GM12864 (cell line): ENCODE measurements at regions not wholly inside any gene's neighbourhood (a gene's known extent, or its start where the extent isn't known, plus 50 kb on each side); places are given as distances from the start of the nearest gene placed in this dataset.

Experiments used
- DNase-seq: peaks from one replicate; pipeline ENCODE4 v3.0.0-alpha.2; 2011; ENCODE audit warnings: low read depth
- H3K4me3 ChIP-seq: 2 replicates; pipeline ENCODE4 v1.5.1; 2011; ENCODE audit warnings: mild to moderate bottlenecking, low read depth, low read length, control low read depth
- TF ChIP-seq, protein P1 (sequence below): IDR thresholded peaks from 2 replicates; pipeline ENCODE4 v1.5.1; 2011; ENCODE audit warnings: low read depth, mild to moderate bottlenecking, moderate library complexity, low read length, control low read depth, inconsistent platforms; ENCODE audit errors: missing control alignments

DNA sequence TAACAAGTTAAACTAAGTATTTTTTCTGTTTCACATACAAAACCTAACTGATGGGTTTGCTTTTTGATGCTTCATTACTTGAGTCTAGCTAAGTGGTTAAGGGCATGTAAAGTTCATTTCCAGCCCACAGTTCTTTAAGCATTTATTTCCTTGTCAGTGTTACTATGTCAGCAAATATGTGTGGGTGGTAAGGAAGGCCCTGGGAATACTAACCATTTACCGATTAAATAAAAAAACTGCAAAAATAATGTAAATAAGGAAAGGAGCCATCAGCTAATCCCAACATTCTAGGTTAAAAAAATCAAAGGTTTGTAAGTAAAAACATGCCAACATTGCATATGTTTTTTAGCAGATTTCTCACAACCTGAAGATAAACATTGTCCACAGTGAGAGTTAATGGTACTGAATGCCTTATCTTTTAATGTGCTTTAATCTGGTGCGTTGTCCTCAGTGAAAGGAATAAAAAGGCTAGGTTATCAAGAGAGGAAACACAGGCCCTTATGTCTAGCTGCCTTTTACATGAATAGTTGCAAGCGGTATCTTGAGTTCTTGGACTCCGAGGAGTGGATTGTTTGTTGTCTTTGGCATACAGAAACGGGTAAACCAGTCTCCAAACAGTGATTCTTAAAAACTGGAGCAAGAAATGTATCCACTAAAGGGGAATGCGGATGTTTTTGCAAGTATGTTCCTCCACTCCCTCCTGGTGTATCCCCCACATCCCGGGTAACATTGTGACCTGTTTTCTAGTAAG lies 949.6 kb upstream of the SLC10A2 start:
- H3K4me3 ChIP-seq, result no peak overlapping the region
- TF ChIP-seq, protein P1, sequence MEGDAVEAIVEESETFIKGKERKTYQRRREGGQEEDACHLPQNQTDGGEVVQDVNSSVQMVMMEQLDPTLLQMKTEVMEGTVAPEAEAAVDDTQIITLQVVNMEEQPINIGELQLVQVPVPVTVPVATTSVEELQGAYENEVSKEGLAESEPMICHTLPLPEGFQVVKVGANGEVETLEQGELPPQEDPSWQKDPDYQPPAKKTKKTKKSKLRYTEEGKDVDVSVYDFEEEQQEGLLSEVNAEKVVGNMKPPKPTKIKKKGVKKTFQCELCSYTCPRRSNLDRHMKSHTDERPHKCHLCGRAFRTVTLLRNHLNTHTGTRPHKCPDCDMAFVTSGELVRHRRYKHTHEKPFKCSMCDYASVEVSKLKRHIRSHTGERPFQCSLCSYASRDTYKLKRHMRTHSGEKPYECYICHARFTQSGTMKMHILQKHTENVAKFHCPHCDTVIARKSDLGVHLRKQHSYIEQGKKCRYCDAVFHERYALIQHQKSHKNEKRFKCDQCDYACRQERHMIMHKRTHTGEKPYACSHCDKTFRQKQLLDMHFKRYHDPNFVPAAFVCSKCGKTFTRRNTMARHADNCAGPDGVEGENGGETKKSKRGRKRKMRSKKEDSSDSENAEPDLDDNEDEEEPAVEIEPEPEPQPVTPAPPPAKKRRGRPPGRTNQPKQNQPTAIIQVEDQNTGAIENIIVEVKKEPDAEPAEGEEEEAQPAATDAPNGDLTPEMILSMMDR, result no peak
- no peak for DNase-seq

DNA sequence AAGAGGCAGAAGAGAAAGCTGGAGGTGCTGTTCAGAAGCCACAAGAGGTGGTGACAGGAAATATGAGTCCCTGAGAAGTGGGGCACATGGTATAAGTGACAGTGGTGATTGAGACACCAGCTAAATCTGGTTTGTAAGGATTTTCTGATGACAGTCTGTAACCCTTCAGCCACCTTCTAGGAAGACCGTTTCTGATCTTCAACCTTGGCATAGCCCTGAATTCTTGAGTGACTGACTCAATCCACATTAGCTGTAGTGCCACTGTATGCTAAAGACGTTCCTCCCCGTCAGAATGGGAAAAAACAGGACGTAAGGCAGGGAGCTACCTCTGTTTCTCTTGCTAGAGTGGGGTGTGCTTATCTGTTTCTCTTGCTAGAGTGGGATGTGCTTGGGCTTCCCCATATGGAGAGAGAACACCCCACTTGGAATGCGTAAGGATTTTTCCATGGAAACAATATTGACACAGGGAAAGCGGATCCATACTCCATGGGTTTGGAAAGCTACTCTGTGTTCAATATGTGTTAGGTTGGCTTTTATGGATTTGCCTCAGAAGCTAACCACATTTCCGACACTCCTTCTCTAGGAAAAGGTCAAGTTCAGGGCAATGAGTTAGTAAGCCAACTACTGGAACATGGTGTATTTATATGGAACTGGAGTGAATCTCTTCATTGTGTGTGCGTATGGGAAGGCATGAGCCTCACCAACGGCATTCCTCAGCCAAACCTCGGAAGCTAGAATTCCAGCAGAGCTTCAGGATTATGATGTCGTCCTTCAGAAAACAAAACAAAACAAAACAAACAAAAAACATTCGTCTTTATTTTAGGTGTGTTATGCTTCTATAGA lies 948.8 kb upstream of the SLC10A2 start:
- no peak overlapping the region for H3K4me3 ChIP-seq
- TF ChIP-seq, protein P1, result no peak
- no peak for DNase-seq

DNA sequence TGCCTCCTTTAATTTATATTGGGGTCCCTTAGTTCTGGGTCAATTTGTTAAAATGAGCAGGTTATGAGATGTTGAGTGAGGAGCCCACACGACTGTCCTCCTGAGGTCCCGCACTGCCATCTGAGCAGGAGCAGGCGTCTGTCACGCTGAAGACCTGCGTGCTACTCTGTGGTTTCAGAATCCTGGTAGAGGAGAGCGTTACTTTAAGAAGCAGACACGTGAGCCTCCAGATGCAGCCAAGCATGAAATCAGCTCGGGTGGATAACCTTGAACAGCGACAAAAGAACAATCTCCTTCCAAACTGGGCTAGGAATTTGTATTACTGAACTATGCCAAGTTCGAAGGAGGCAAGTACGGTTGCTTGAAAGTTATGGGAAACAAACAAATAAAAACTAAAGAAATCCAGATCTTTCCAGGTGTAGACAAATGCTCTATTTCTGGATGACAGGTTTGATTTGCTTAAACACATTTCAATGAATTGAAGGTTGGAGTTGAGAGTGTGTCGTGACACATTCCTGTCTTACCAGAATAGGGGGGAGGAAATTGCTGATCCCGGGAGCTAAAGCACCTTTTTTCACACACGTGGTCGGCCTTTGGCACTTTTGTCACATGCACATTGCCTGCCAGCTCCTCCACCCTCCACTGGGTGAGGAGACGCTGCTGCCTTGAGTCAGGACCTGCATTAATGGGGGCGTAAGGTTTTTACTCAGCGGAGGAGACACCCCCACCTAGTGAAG lies 945.5 kb upstream of the SLC10A2 start:
- DNase-seq, result no peak
- H3K4me3 ChIP-seq, result no peak overlapping the region
- TF ChIP-seq, protein P1, result no peak

DNA sequence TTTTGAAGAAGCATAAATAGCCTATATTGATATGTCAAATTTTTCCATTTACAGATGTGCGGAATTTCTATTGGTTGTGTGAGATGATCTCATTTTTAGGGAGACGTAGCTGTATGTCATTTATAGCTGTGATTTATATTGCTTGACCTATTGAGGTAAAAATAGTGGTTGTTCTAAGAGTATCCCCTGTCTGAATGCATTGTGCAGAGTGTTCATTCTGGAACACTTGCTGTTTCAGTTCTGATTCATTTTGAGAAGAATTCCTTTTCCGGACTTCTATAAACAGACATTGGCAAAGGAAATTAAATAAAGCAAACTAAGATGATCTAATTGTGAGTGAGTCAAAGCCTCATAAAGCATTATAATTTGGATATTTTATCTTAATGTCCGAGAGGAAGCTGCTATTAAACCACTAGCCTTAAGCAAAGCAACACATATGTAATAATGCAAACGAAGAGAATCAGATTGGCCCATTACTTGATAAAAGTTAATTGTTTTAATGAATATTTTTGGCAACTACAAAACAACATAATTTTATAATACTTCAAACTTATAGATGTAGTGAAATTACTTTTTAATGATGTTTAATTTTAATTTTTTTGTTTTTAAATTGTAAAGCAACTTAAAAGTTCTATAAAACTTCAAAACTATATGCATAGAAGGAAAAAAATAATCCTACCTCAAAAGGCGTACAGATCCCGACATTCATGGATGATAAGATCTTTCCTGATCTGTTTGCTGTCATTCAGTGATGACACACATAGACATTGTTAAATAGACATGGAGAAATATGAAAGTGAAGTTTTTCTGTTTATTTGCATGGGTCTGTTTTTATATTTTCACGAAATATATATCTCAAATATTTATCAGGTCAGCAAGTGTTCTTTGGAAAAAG lies 942.6 kb upstream of the SLC10A2 start:
- DNase-seq, result no peak
- TF ChIP-seq, protein P1, result no peak

DNA sequence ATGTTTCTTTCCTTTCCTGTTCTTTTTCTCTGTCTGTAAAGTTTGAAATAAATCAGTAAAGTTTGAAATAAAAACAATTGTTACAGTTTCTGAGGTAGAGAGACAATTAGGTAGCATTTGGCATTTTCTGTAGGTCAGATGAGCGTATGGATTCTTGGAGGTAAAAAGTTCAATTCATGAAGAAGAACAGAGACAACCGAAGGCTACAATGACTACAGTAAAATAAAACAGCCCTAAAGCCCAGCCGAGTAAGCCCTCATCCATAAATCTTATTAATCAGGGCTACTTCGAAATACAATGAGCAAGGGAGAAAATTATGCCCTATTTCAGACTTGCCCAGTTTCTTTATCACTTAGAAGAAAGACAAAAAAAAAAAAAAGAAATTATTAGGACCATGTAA lies 941.9 kb upstream of the SLC10A2 start:
- no peak overlapping the region for H3K4me3 ChIP-seq
- TF ChIP-seq, protein P1, result no peak
- DNase-seq, result no peak

More for the DNA sequence above, 942.6 kb upstream of the SLC10A2 start:
- no peak overlapping the region for H3K4me3 ChIP-seq

DNA sequence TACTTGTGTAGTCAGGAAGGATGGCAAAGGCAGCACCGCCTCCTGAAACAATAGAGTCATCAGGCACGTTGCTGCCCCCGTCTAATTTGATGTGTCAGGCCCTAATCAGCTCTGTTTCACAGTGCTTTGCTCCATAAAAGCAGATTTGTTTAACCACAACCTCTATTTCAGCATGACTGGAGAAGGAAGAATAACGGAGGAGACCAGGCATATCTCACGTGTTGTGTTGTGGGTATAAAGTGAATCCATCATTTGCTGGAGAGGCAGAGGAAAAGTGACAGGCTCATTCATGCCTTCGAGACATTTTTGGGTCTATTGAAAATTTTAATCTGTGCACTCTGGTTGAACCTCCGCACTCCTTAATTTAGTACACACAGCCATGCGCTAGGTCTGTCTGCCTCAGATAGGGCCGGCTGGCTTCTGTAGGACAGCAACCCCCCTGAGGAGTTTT lies 940.4 kb upstream of the SLC10A2 start:
- DNase-seq, result no peak
- H3K4me3 ChIP-seq, result no peak overlapping the region
- TF ChIP-seq, protein P1, result no peak
